RWPE2 (cell line): ENCODE measurements at regions not wholly inside any gene's neighbourhood (a gene's known extent, or its start where the extent isn't known, plus 50 kb on each side); places are given as distances from the start of the nearest gene placed in this dataset.

Experiments
- ATAC-seq: fragments of 200-7000 bp; cut with Tn5 transposase; 3 replicates; pipeline ENCODE4 v1.9.1; 2021; ENCODE audit warnings: low read depth
- DNase-seq: peaks from one replicate; pipeline ENCODE4 v3.0.0-alpha.2; 2020; ENCODE audit warnings: low spot score
- H3K27ac ChIP-seq: fragments of 450-650 bp; 2 replicates; pipeline ENCODE4 v1.5.1; 2017; ENCODE audit warnings: mild to moderate bottlenecking; ENCODE audit not compliant: poor library complexity, severe bottlenecking
- H3K27me3 ChIP-seq: fragments of 250-450 bp; sonication (Bioruptor Pico); 2 replicates; pipeline ENCODE4 v1.5.1; 2021; ENCODE audit warnings: mild to moderate bottlenecking, moderate library complexity; ENCODE audit not compliant: insufficient read depth, poor library complexity, severe bottlenecking
- H3K36me3 ChIP-seq: fragments of 250-450 bp; sonication (Bioruptor Pico); 2 replicates; pipeline ENCODE4 v1.5.1; 2020; ENCODE audit warnings: low read depth, mild to moderate bottlenecking, moderate library complexity
- H3K4me1 ChIP-seq: fragments of 250-450 bp; sonication (Bioruptor Pico); 2 replicates; pipeline ENCODE4 v1.5.1; 2021; ENCODE audit warnings: mild to moderate bottlenecking, moderate library complexity; ENCODE audit not compliant: insufficient read depth, poor library complexity, severe bottlenecking
- H3K4me3 ChIP-seq: fragments of 250-450 bp; sonication (Bioruptor Pico); 2 replicates; pipeline ENCODE4 v1.5.1; 2021; ENCODE audit warnings: mild to moderate bottlenecking, moderate library complexity; ENCODE audit not compliant: severe bottlenecking
- H3K9me3 ChIP-seq: fragments of 250-450 bp; sonication (Bioruptor Pico); 2 replicates; pipeline ENCODE4 v1.5.1; 2021; ENCODE audit warnings: mild to moderate bottlenecking, moderate library complexity; ENCODE audit not compliant: severe bottlenecking
- TF ChIP-seq, protein P1 (sequence below): fragments of 450-650 bp; IDR thresholded peaks from one replicate; pipeline ENCODE4 v1.5.1; 2017; ENCODE audit warnings: mild to moderate bottlenecking, moderate library complexity; ENCODE audit not compliant: poor library complexity, severe bottlenecking

DNA sequence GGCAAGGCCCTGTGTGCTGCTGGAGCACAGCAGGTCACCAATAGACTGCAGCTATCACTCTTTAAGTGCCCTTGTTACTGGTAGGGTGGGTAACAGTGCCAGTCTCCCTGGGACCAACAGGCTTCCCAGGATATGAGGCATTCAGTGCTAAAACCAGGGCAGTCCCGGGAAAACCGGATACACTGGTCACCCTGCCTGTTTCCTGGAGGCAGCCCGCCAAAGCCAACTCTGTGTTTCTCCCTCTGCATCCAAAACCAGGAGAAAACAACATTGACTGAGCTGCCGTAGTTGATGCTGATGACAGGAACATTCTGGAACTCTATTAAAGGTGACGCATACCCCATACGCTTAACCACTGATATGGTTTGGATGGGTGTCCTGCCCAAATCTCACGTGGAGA, 149.1 kb downstream of the SHANK2 start:
- no peaks in the 10 kb centered on the region for H3K27me3 ChIP-seq
- no peak overlapping the region for H3K27ac ChIP-seq
- ATAC-seq (peak; percentile 56; the same call in 2 of the 3 replicates), DNase-seq (no peak)
- no peaks in the 10 kb centered on the region for H3K4me1 ChIP-seq
- H3K9me3 ChIP-seq = no peaks in the 10 kb centered on the region
- H3K4me3 ChIP-seq = no peak overlapping the region
- TF ChIP-seq, protein P1, sequence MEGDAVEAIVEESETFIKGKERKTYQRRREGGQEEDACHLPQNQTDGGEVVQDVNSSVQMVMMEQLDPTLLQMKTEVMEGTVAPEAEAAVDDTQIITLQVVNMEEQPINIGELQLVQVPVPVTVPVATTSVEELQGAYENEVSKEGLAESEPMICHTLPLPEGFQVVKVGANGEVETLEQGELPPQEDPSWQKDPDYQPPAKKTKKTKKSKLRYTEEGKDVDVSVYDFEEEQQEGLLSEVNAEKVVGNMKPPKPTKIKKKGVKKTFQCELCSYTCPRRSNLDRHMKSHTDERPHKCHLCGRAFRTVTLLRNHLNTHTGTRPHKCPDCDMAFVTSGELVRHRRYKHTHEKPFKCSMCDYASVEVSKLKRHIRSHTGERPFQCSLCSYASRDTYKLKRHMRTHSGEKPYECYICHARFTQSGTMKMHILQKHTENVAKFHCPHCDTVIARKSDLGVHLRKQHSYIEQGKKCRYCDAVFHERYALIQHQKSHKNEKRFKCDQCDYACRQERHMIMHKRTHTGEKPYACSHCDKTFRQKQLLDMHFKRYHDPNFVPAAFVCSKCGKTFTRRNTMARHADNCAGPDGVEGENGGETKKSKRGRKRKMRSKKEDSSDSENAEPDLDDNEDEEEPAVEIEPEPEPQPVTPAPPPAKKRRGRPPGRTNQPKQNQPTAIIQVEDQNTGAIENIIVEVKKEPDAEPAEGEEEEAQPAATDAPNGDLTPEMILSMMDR = no peak
- H3K36me3 ChIP-seq = no peaks in the 10 kb centered on the region

- TF ChIP-seq, protein P1 = no peak
- H3K27me3 ChIP-seq = no peaks in the 10 kb centered on the region
- DNase-seq (no peak), ATAC-seq (no peak)
- H3K36me3 ChIP-seq = no peaks in the 10 kb centered on the region
- H3K27ac ChIP-seq = no peak overlapping the region
- no peaks in the 10 kb centered on the region for H3K4me1 ChIP-seq
- H3K9me3 ChIP-seq = no peaks in the 10 kb centered on the region
- no peak overlapping the region for H3K4me3 ChIP-seq
These were observed 150.0 kb downstream of the SHANK2 start for GRCh38 chr11:71102251-71102995.

DNA sequence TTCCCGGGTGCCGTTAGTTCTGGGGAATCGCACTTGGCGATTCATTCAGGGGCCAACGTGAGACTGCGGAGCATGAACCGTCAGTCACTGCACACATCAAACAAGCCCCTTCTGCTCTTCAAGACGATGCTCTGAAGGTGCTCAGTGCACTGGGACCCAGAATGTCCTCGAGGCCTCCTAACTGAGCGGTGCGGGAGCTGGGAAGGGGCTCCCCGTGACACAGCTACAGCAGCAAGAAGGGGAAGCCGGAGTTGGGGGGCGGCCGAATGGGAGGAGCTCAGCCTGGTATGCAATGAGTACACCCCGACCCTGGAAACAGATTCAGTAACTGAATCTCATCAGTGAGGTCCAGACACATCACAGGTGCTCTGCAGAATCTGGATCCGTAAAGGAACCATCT, 150.8 kb downstream of the SHANK2 start:
- Histone ChIP-seq H3K27me3 (no peaks in the 10 kb centered on the region), H3K27ac (no peak overlapping the region), H3K36me3 (no peaks in the 10 kb centered on the region), H3K9me3 (no peaks in the 10 kb centered on the region), H3K4me3 (no peak overlapping the region), H3K4me1 (peaks cover 3% of the 10 kb centered on the region)
- ATAC-seq (no peak), DNase-seq (no peak)
- TF ChIP-seq, protein P1 = no peak

DNA sequence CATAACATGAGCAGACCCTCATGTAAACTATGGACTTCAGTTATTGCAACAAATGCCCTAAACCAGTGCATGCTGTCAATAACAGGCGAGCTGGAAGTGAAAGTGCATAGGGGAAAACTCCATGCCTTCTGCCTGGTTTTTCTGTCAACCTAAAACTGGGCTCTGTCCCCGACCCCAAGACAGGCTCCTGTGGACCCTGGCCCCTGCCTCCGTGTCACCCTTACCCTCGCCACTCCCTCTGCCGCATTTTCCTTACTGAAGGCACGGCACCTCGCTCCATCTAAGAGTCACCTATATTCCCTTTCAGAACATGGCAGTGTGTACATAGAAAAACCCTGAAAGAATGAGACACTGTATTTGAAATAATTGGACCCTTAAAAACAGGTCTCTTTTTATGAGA, 151.3 kb downstream of the SHANK2 start:
- no peaks in the 10 kb centered on the region for H3K9me3 ChIP-seq
- TF ChIP-seq, protein P1 = no peak
- DNase-seq (no peak), ATAC-seq (no peak)
- no peaks in the 10 kb centered on the region for H3K36me3 ChIP-seq
- H3K27ac ChIP-seq = no peak overlapping the region
- no peak overlapping the region for H3K4me3 ChIP-seq
- H3K27me3 ChIP-seq = no peaks in the 10 kb centered on the region
- H3K4me1 ChIP-seq = peaks cover 7% of the 10 kb centered on the region

GRCh38 chr11:71098776-71099175, 153.6 kb downstream of the SHANK2 start:
- Histone ChIP-seq H3K36me3 (no peaks in the 10 kb centered on the region), H3K4me1 (peaks cover 7% of the 10 kb centered on the region), H3K27ac (no peak overlapping the region), H3K9me3 (no peaks in the 10 kb centered on the region), H3K4me3 (no peak overlapping the region), H3K27me3 (no peaks in the 10 kb centered on the region)
- ATAC-seq (no peak), DNase-seq (no peak)
- TF ChIP-seq, protein P1 = no peak
